Left ventricle myocardium inferior (tissue), 1 donor: ENCODE measurements at regions not wholly inside any gene's neighbourhood (a gene's known extent, or its start where the extent isn't known, plus 50 kb on each side); places are given as distances from the start of the nearest gene placed in this dataset.
A peak's percentile ranks its signal among the peaks of the same experiment; 100 is the strongest.

Experiments used
- DNase-seq: peaks from one replicate; pipeline ENCODE4 v3.0.0-alpha.2; 2020
- H3K27ac ChIP-seq: fragments of 200-600 bp; replicated peaks from 2 replicates; pipeline ENCODE4 v1.8.0; 2021
- H3K27me3 ChIP-seq: fragments of 200-600 bp; 2 replicates; pipeline ENCODE4 v1.8.0; 2021; ENCODE audit warnings: low read depth
- H3K36me3 ChIP-seq: fragments of 200-600 bp; 2 replicates; pipeline ENCODE4 v1.8.0; 2021
- H3K4me1 ChIP-seq: fragments of 200-600 bp; 2 replicates; pipeline ENCODE4 v1.8.0; 2021
- H3K4me3 ChIP-seq: fragments of 200-600 bp; 2 replicates; pipeline ENCODE4 v1.8.0; 2021; ENCODE audit warnings: mild to moderate bottlenecking, moderate library complexity
- H3K9me3 ChIP-seq: fragments of 200-600 bp; replicated peaks from 2 replicates; pipeline ENCODE4 v1.8.0; 2021
- CTCF ChIP-seq: fragments of 200-600 bp; IDR thresholded peaks from 2 replicates; pipeline ENCODE4 v1.8.0; 2021; ENCODE audit warnings: antibody characterized with exemption, mild to moderate bottlenecking, borderline replicate concordance
- intact Hi-C: fragments of 100-400 bp; cut with micrococcal nuclease; formaldehyde crosslinking; loops from one replicate; pipeline ENCODE4 v1.11.0; 2022
- donor health status: DM: no; HTN: yes; CAD: no; lungs with severe emphysema.

GRCh38 chr16:76926595-76926994 lies 264.4 kb upstream of the MON1B start:
- Histone ChIP-seq H3K4me1 (peaks cover 17% of the 10 kb centered on the region), H3K27ac (peak overlapping the region; percentile 39), H3K36me3 (no peaks in the 10 kb centered on the region), H3K27me3 (no peaks in the 10 kb centered on the region), H3K9me3 (peaks cover 15% of the 10 kb centered on the region), H3K4me3 (no peak overlapping the region)
- TF ChIP-seq CTCF: no peak
- peak; percentile 18 for DNase-seq
- intact Hi-C loops: no loop called here

GRCh38 chr16:76931186-76931585 lies 259.8 kb upstream of the MON1B start:
- no peaks in the 10 kb centered on the region for H3K36me3 ChIP-seq
- no peak overlapping the region for H3K4me3 ChIP-seq
- H3K4me1 ChIP-seq: peaks cover 15% of the 10 kb centered on the region
- no peak for DNase-seq
- intact Hi-C loops: no loop called here
- no peaks in the 10 kb centered on the region for H3K9me3 ChIP-seq
- no peak overlapping the region for H3K27ac ChIP-seq
- no peak for TF ChIP-seq CTCF
- no peaks in the 10 kb centered on the region for H3K27me3 ChIP-seq

- H3K27ac ChIP-seq: no peak overlapping the region
- no peaks in the 10 kb centered on the region for H3K36me3 ChIP-seq
- intact Hi-C loops: no loop called here
- H3K4me1 ChIP-seq: peaks cover 6% of the 10 kb centered on the region
- no peak for DNase-seq
- H3K27me3 ChIP-seq: no peaks in the 10 kb centered on the region
- no peak for TF ChIP-seq CTCF
- no peak overlapping the region for H3K4me3 ChIP-seq
- H3K9me3 ChIP-seq: no peaks in the 10 kb centered on the region
These were observed 258.3 kb upstream of the MON1B start for GRCh38 chr16:76932541-76933211.

- Histone ChIP-seq H3K27ac (no peak overlapping the region), H3K27me3 (no peaks in the 10 kb centered on the region), H3K36me3 (no peaks in the 10 kb centered on the region), H3K4me1 (no peaks in the 10 kb centered on the region), H3K9me3 (no peaks in the 10 kb centered on the region), H3K4me3 (no peak overlapping the region)
- no peak for DNase-seq
- TF ChIP-seq CTCF: no peak
- intact Hi-C loops: no loop called here
These were observed 250.7 kb upstream of the MON1B start for GRCh38 chr16:76940251-76940650.

- H3K4me3 ChIP-seq: no peak overlapping the region
- DNase-seq: no peak
- no peaks in the 10 kb centered on the region for H3K27me3 ChIP-seq
- no peaks in the 10 kb centered on the region for H3K9me3 ChIP-seq
- H3K27ac ChIP-seq: no peak overlapping the region
- no peaks in the 10 kb centered on the region for H3K4me1 ChIP-seq
- TF ChIP-seq CTCF: no peak
- intact Hi-C loops: no loop called here
- no peaks in the 10 kb centered on the region for H3K36me3 ChIP-seq
These were observed 249.9 kb upstream of the MON1B start for GRCh38 chr16:76941113-76941512.
